ENCODE measurements at regions not wholly inside any gene's neighbourhood (a gene's known extent, or its start where the extent isn't known, plus 50 kb on each side); places are given as distances from the start of the nearest gene placed in this dataset.

- dilution Hi-C loops (cut with HindIII; ENCODE audit: low sequenced_read_pairs, unreplicated experiment), result no loop called here
- no CpG with 5 or more reads among the region's 2 CpGs for WGBS, 2 experiments (ENCODE audit: extremely low coverage in 2 of 2, insufficient read length in 1 of 2)
- POLR2A ChIA-PET (ENCODE audit: unreplicated experiment), result no interaction called here
- H3K23ac ChIP-seq (ENCODE audit: low read depth, low read length), result no peak overlapping the region
- no peaks in the 10 kb centered on the region for H3K4me1 ChIP-seq (ENCODE audit: control insufficient read depth, insufficient read depth, low read length)
- H3K4ac ChIP-seq (ENCODE audit: low read depth, low read length), result no peak overlapping the region
- no peaks in the 10 kb centered on the region for H3K79me1 ChIP-seq (ENCODE audit: low read depth in 1 of 2, low read length in 2 of 2)
- H3K9me1 ChIP-seq (ENCODE audit: insufficient read depth, low read length), result no peaks in the 10 kb centered on the region
- H3K14ac ChIP-seq (replicated peaks; ENCODE audit: low read depth, low read length), result no peak overlapping the region
- H3K56ac ChIP-seq (ENCODE audit: extremely low read depth, insufficient read depth, low read length), result no peak overlapping the region
- no peak overlapping the region for H2BK20ac ChIP-seq (ENCODE audit: low read depth, low read length)
- no peak overlapping the region for H3K27ac ChIP-seq (ENCODE audit: insufficient read depth, low read length)
- no peak for TF ChIP-seq NFE2L2 (IDR thresholded peaks at IDR 0.05; ENCODE audit: low read depth, low read length)
- no peaks in the 10 kb centered on the region for H3K27me3 ChIP-seq (ENCODE audit: control insufficient read depth, insufficient read depth, low read length)
- H3K36me3 ChIP-seq (ENCODE audit: control insufficient read depth, insufficient read depth, low read length), result no peaks in the 10 kb centered on the region
- H3K9ac ChIP-seq (ENCODE audit: low read depth, low read length), result no peak overlapping the region
- no peak overlapping the region for H2AK9ac ChIP-seq (replicated peaks; ENCODE audit: low read depth, low read length, poor library complexity)
- DNase-seq (no peak), ATAC-seq (ENCODE audit: low read depth) (no peak)
- no peak overlapping the region for H2AFZ ChIP-seq (replicated peaks; ENCODE audit: low read length, poor library complexity)
- no peak overlapping the region for H3K4me2 ChIP-seq (ENCODE audit: low read depth, low read length)
- no peak overlapping the region for H3K18ac ChIP-seq (ENCODE audit: low read depth, low read length)
- no TSS peak for BruUV-seq (replicated peaks)
- CTCF ChIA-PET, result no interaction called here
- H4K8ac ChIP-seq (ENCODE audit: low read depth in 2 of 2, low read length in 2 of 2), result no peak overlapping the region
- intact Hi-C loops (cut with micrococcal nuclease), result no loop called here
- H2BK120ac ChIP-seq (ENCODE audit: low read depth, low read length), result no peak overlapping the region
- no peak overlapping the region for H4K91ac ChIP-seq (ENCODE audit: insufficient read depth, low read depth, low read length)
- in situ Hi-C loops (cut with MboI; ENCODE audit: low sequenced_read_pairs), result no loop called here
- no peak overlapping the region for H2BK5ac ChIP-seq (ENCODE audit: low read depth, low read length, poor library complexity, severe bottlenecking)
- H4K5ac ChIP-seq (ENCODE audit: low read depth, low read length), result no peak overlapping the region
- no peak overlapping the region for H2AK5ac ChIP-seq (ENCODE audit: low read depth, low read length)
- H3K9me3 ChIP-seq (ENCODE audit: control insufficient read depth, insufficient read depth, low read length), result no peaks in the 10 kb centered on the region
- no peak overlapping the region for H2BK15ac ChIP-seq (ENCODE audit: low read depth, low read length)
- H3K4me3 ChIP-seq (ENCODE audit: insufficient read depth, low read depth, low read length), result no peak overlapping the region
- H4K20me1 ChIP-seq (ENCODE audit: insufficient read depth, low read length), result no peaks in the 10 kb centered on the region
Measured at GRCh38 chr9:75299324-75299723, 211.0 kb downstream of the OSTF1 start.
